SK-N-MC (cell line): ENCODE measurements at regions not wholly inside any gene's neighbourhood (a gene's known extent, or its start where the extent isn't known, plus 50 kb on each side); places are given as distances from the start of the nearest gene placed in this dataset.
"Not testable (repeated sequence)": the region's sequence is repeated elsewhere in the genome, so short reads cannot be mapped to it uniquely, and the experiment has no call there.

Experiments
- EZH2 ChIP-seq: fragments of 200-600 bp; sonication (generic); IDR thresholded peaks from one replicate; pipeline ENCODE4 v1.6.1; 2017; ENCODE audit warnings: antibody characterized with exemption
- POLR2AphosphoS5 ChIP-seq: IDR thresholded peaks from 2 replicates; pipeline ENCODE4 v1.6.1; 2012; ENCODE audit warnings: mild to moderate bottlenecking, low read depth, low read length, borderline replicate concordance

DNA sequence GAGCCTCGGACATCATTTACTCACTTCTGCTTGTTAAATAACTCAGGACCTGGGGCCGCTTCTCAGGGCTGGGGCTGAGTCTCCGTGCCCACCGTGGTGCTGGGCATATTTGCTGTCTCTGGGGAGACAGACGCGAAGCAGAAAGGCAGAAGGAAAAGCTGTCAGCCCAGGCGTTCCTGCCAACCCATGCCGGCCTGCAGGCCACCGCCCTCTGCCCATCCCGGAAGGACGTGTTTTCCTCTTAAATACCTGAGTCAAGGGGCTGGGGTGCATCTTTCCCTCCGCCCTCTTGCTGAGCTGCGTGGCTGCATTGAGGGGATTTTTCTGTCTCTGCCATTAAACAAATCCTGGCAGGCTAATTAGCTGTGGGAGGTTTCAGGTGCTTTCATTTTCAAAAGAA lies 65.3 kb upstream of the SFSWAP start:
- not testable (repeated sequence) for TF ChIP-seq EZH2, POLR2AphosphoS5
